Neural progenitor cell (in vitro differentiated cells): ENCODE measurements at regions not wholly inside any gene's neighbourhood (a gene's known extent, or its start where the extent isn't known, plus 50 kb on each side); places are given as distances from the start of the nearest gene placed in this dataset.

Experiments used
- DNase-seq: peaks from one replicate; pipeline ENCODE4 v3.0.0-alpha.2; 2016; ENCODE audit warnings: low spot score
- H2AFZ ChIP-seq: fragments of 200-600 bp; sonication (generic); replicated peaks from 2 replicates; pipeline ENCODE4 v1.6.1; 2016; ENCODE audit warnings: antibody characterized with exemption
- H3F3A ChIP-seq: fragments of 200-600 bp; sonication (generic); 2 replicates; pipeline ENCODE4 v1.6.1; 2016; ENCODE audit warnings: antibody characterized with exemption, low read depth
- H3K27ac ChIP-seq: fragments of 200-600 bp; sonication (generic); 2 replicates; pipeline ENCODE4 v1.5.1; 2016; ENCODE audit warnings: mild to moderate bottlenecking
- H3K27me3 ChIP-seq: fragments of 200-600 bp; sonication (generic); 2 replicates; pipeline ENCODE4 v1.6.1; 2016; ENCODE audit warnings: mild to moderate bottlenecking, moderate library complexity
- H3K36me3 ChIP-seq: fragments of 200-600 bp; sonication (generic); 2 replicates; pipeline ENCODE4 v1.5.1; 2016
- H3K4me1 ChIP-seq: fragments of 200-600 bp; sonication (generic); 2 replicates; pipeline ENCODE4 v1.6.1; 2016; ENCODE audit warnings: mixed run types
- H3K4me2 ChIP-seq: fragments of 200-600 bp; sonication (generic); 2 replicates; pipeline ENCODE4 v1.6.1; 2016
- H3K4me3 ChIP-seq: fragments of 200-600 bp; sonication (generic); 2 replicates; pipeline ENCODE4 v1.5.1; 2016
- H3K79me2 ChIP-seq: fragments of 200-600 bp; sonication (generic); 2 replicates; pipeline ENCODE4 v1.6.1; 2016; ENCODE audit warnings: low read depth
- H3K9ac ChIP-seq: fragments of 200-600 bp; sonication (generic); 2 replicates; pipeline ENCODE4 v1.6.1; 2016
- H3K9me3 ChIP-seq: fragments of 200-600 bp; sonication (generic); 2 replicates; pipeline ENCODE4 v1.5.1; 2016; ENCODE audit warnings: low read depth
- H4K20me1 ChIP-seq: fragments of 200-600 bp; sonication (generic); 2 replicates; pipeline ENCODE4 v1.6.1; 2016; ENCODE audit warnings: low read depth
- H3K27ac Mint-ChIP-seq: 3 replicates; pipeline ENCODE4 v1.8.0; 2021; ENCODE audit warnings: mixed read lengths
- H3K27me3 Mint-ChIP-seq: 2 replicates; pipeline ENCODE4 v1.8.0; 2022; ENCODE audit warnings: low read depth, mild to moderate bottlenecking, inconsistent platforms, moderate library complexity, mixed read lengths; ENCODE audit not compliant: insufficient read depth
- H3K36me3 Mint-ChIP-seq: 3 replicates; pipeline ENCODE4 v1.8.0; 2021; ENCODE audit warnings: mixed read lengths
- H3K4me1 Mint-ChIP-seq: 3 replicates; pipeline ENCODE4 v1.8.0; 2021; ENCODE audit warnings: mixed read lengths
- H3K4me3 Mint-ChIP-seq: 3 replicates; pipeline ENCODE4 v1.8.0; 2021; ENCODE audit warnings: mild to moderate bottlenecking, moderate library complexity, mixed read lengths
- H3K9me3 Mint-ChIP-seq: 3 replicates; pipeline ENCODE4 v1.8.0; 2020; ENCODE audit warnings: mixed read lengths
- CTCF ChIP-seq: fragments of 200-600 bp; sonication (generic); IDR thresholded peaks from 2 replicates; pipeline ENCODE4 v1.5.1; 2017; ENCODE audit warnings: antibody characterized with exemption, mild to moderate bottlenecking
- EZH2 ChIP-seq: fragments of 200-600 bp; sonication (generic); IDR thresholded peaks from 2 replicates; pipeline ENCODE4 v1.6.1; 2017; ENCODE audit warnings: antibody characterized with exemption, mild to moderate bottlenecking, moderate library complexity
- EZH2phosphoT487 ChIP-seq: fragments of 200-600 bp; sonication (generic); IDR thresholded peaks from 2 replicates; pipeline ENCODE4 v1.6.1; 2017; ENCODE audit warnings: antibody characterized with exemption

DNA sequence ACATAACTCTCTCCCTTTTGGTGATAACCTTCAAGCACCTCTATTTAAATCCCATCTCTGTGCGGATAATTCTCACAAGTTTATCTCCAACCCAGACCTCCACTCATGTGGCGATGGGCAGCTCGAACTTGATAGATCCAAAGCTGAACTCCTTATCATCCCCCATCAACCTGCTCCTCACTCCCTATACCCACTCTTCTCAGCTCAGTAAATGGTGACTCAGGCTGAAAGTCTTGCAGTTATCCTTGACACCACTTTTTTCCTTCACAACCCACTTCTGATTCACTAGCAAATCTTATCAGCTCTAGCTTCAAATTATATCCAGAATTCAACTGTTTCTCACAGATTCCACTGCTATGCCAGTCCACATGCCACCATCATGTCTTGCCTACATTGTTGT is 155.3 kb upstream of the STXBP5 start:
- no peaks in the 10 kb centered on the region for H3F3A ChIP-seq
- H3K9ac ChIP-seq = no peak overlapping the region
- H3K4me1 ChIP-seq = peaks cover 8% of the 10 kb centered on the region
- H2AFZ ChIP-seq = no peak overlapping the region
- H3K27ac ChIP-seq = no peak overlapping the region
- H3K36me3 Mint-ChIP-seq = no peaks in the 10 kb centered on the region
- H4K20me1 ChIP-seq = no peaks in the 10 kb centered on the region
- peaks cover 2% of the 10 kb centered on the region for H3K27me3 Mint-ChIP-seq
- H3K36me3 ChIP-seq = no peaks in the 10 kb centered on the region
- no peak overlapping the region for H3K27ac Mint-ChIP-seq
- no peak for DNase-seq
- H3K79me2 ChIP-seq = no peaks in the 10 kb centered on the region
- H3K4me3 ChIP-seq = no peak overlapping the region
- H3K4me3 Mint-ChIP-seq = no peak overlapping the region
- no peaks in the 10 kb centered on the region for H3K4me1 Mint-ChIP-seq
- peaks cover 4% of the 10 kb centered on the region for H3K9me3 Mint-ChIP-seq
- H3K9me3 ChIP-seq = no peaks in the 10 kb centered on the region
- no peak overlapping the region for H3K4me2 ChIP-seq
- no peaks in the 10 kb centered on the region for H3K27me3 ChIP-seq
- no peak for TF ChIP-seq CTCF

DNA sequence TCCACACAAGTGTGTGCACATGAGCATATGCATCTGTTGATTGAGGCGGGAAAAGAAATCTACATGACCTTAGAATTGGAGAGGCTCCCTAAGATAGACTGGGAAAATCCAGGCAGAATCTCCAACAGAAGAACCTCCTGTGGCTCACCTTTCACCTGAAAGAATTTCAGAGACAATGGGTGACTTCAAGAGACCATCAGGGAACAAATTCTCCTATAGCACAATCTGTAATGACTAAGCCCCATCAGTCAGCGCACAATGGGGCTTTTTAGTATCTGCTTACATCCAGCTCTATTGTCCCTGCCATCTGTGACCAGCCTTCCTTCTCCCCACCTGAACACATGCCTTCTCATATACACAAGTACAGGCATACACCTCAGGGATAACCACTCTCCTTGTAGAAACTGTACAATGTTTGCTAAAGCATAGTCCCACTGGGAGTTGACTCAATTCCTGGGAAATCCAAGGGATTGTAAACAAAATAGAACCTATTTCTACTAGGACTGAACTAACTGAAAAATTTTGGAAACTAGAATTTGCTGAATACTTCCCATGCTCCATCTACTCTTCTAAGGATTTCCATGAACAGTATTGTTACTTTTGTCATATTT is 150.8 kb upstream of the STXBP5 start:
- Histone ChIP-seq H3K27me3 (no peaks in the 10 kb centered on the region), H3K79me2 (no peaks in the 10 kb centered on the region), H3K27ac (no peak overlapping the region), H3K4me1 (peaks cover 11% of the 10 kb centered on the region), H3K4me2 (no peak overlapping the region), H3K4me3 (no peak overlapping the region), H3K36me3 (no peaks in the 10 kb centered on the region), H3F3A (no peaks in the 10 kb centered on the region), H4K20me1 (no peaks in the 10 kb centered on the region), H3K9ac (no peak overlapping the region), H3K9me3 (no peaks in the 10 kb centered on the region), H2AFZ (no peak overlapping the region)
- no peaks in the 10 kb centered on the region for H3K4me1 Mint-ChIP-seq
- H3K9me3 Mint-ChIP-seq = no peaks in the 10 kb centered on the region
- H3K27me3 Mint-ChIP-seq = peaks cover 6% of the 10 kb centered on the region
- no peak overlapping the region for H3K4me3 Mint-ChIP-seq
- TF ChIP-seq EZH2phosphoT487 = no peak
- peak; percentile 62 for DNase-seq
- no peak overlapping the region for H3K27ac Mint-ChIP-seq
- no peaks in the 10 kb centered on the region for H3K36me3 Mint-ChIP-seq

DNA sequence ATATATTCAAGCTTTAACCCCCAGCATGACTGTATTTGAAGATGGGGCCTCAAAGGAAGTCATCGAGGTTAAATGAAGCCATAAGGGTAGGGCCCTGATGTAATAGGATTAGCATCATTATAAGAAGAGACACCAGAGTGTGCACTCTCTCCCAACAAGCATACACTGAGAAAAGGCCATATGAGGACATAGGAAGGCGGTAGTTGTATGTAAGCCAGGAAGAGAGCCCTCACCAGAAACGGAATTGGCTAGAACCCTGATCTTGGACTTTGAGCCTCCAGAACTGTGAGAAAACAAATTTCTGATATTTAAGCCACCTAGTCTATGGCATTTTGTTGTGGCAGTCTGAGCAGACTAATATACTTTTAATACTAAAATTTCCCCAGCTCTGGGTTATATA is 150.1 kb upstream of the STXBP5 start:
- Histone ChIP-seq H3K27ac (no peak overlapping the region), H4K20me1 (no peaks in the 10 kb centered on the region), H3K4me1 (peaks cover 11% of the 10 kb centered on the region), H3F3A (no peaks in the 10 kb centered on the region), H3K9ac (no peak overlapping the region), H3K9me3 (no peaks in the 10 kb centered on the region), H3K4me2 (no peak overlapping the region), H3K4me3 (no peak overlapping the region), H3K79me2 (no peaks in the 10 kb centered on the region), H3K36me3 (no peaks in the 10 kb centered on the region), H2AFZ (no peak overlapping the region), H3K27me3 (no peaks in the 10 kb centered on the region)
- Mint-ChIP-seq H3K4me1 (no peaks in the 10 kb centered on the region), H3K27me3 (peaks cover 6% of the 10 kb centered on the region), H3K27ac (no peak overlapping the region), H3K9me3 (no peaks in the 10 kb centered on the region), H3K4me3 (no peak overlapping the region), H3K36me3 (no peaks in the 10 kb centered on the region)
- TF ChIP-seq EZH2 = no peak
- no peak for TF ChIP-seq EZH2phosphoT487
- no peak for TF ChIP-seq CTCF
- DNase-seq = no peak

- no peak for DNase-seq
Observed at GRCh38 chr6:147054871-147055270, 149.3 kb upstream of the STXBP5 start.

More at GRCh38 chr6:147054871-147055270, 149.3 kb upstream of the STXBP5 start:
- Mint-ChIP-seq H3K27ac (no peak overlapping the region), H3K4me3 (no peak overlapping the region), H3K4me1 (no peaks in the 10 kb centered on the region), H3K36me3 (no peaks in the 10 kb centered on the region), H3K9me3 (no peaks in the 10 kb centered on the region), H3K27me3 (peaks cover 5% of the 10 kb centered on the region)
- H3K36me3 ChIP-seq = no peaks in the 10 kb centered on the region
- peaks cover 11% of the 10 kb centered on the region for H3K4me1 ChIP-seq
- no peak overlapping the region for H3K9ac ChIP-seq
- H3K27me3 ChIP-seq = no peaks in the 10 kb centered on the region
- no peaks in the 10 kb centered on the region for H3K79me2 ChIP-seq
- no peaks in the 10 kb centered on the region for H3K9me3 ChIP-seq
- H3F3A ChIP-seq = no peaks in the 10 kb centered on the region
- H4K20me1 ChIP-seq = no peaks in the 10 kb centered on the region
- no peak overlapping the region for H3K4me3 ChIP-seq
- H2AFZ ChIP-seq = no peak overlapping the region
- H3K27ac ChIP-seq = no peak overlapping the region
- H3K4me2 ChIP-seq = no peak overlapping the region
- TF ChIP-seq CTCF (no peak), EZH2phosphoT487 (no peak), EZH2 (no peak)
